ENCODE measurements at regions not wholly inside any gene's neighbourhood (a gene's known extent, or its start where the extent isn't known, plus 50 kb on each side); places are given as distances from the start of the nearest gene placed in this dataset.

DNA sequence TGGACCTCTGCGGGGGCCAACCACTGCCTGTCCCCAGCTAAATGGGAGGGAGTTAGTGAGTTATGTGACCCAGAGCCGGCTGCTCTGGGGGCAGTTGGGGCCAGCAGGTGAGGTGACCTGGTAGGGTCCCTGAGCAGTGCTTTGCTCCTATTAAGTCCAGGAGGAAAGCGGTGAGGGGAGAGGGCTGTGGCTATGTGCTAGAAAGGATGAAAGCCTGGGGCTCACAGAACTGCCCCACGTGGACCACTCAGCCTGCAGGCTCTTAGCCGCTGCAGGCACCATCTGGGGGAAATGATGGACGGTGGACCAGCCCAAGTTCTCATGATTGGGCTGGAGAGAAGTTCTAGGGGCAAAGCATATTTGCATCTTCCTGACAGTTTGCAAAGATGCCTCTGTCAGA lies 67.6 kb upstream of the ZNF536 start:
- Histone ChIP-seq H3K36me3 (ENCODE audit: insufficient read depth, low read depth, low read length) (no peaks in the 10 kb centered on the region), H3K27me3 (ENCODE audit: insufficient read depth, low read length) (no peaks in the 10 kb centered on the region), H3K4me3 (ENCODE audit: low read length) (no peak overlapping the region), H3K27ac (ENCODE audit: low read length) (no peak overlapping the region), H3K9ac (ENCODE audit: low read depth, low read length) (no peak overlapping the region), H3K4me1 (ENCODE audit: insufficient read depth, low read length) (no peaks in the 10 kb centered on the region), H3K9me3 (ENCODE audit: insufficient read depth, low read depth, low read length) (no peaks in the 10 kb centered on the region)

GRCh38 chr19:30305346-30306060 lies 66.7 kb upstream of the ZNF536 start:
- H3K27me3 ChIP-seq (ENCODE audit: insufficient read depth, low read length): no peaks in the 10 kb centered on the region
- no peaks in the 10 kb centered on the region for H3K36me3 ChIP-seq (ENCODE audit: insufficient read depth, low read depth, low read length)
- no peak overlapping the region for H3K4me3 ChIP-seq (ENCODE audit: low read length)
- no peaks in the 10 kb centered on the region for H3K9me3 ChIP-seq (ENCODE audit: insufficient read depth, low read depth, low read length)
- no peak overlapping the region for H3K27ac ChIP-seq (ENCODE audit: low read length)
- H3K4me1 ChIP-seq (ENCODE audit: insufficient read depth, low read length): no peaks in the 10 kb centered on the region
- no peak overlapping the region for H3K9ac ChIP-seq (ENCODE audit: low read depth, low read length)

DNA sequence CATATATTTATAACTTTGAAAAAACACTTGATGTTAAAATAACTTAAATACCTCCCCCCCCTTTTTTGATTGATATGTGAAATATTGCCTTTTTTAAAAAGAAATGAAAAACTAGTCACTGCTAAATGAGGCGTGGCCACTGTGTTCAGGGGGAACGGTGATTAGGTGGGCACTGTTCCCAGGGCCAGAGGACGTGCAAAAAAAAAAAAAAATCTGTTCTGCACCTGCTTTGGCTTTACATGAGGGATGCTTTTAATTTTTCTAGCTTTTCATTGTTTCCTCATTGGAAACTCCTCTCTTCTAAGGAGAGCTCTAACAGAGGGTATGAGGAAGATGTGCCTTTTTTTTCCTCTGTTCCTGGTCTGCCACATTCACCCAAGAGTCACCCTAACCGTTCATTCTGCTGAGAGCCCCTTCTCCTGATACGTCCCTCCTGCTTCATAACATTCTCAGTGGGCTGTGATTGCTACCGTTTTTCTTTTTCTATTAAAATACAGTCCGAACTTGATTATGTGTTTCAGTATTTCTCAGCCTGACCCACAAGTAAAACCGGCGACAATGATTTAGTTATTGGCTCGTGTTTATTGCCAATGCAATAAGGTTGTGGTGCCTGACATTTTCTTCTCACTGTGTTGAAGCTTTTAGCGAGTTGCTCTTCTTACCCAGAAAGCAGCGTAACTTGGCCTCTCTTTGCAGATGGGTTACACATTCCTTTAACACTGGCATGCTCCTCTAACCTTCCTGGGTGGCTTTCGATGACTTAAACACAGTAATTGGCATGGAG lies 64.8 kb upstream of the ZNF536 start:
- Histone ChIP-seq H3K4me1 (ENCODE audit: insufficient read depth, low read length) (no peaks in the 10 kb centered on the region), H3K27ac (ENCODE audit: low read length) (no peak overlapping the region), H3K9ac (ENCODE audit: low read depth, low read length) (no peak overlapping the region), H3K27me3 (ENCODE audit: insufficient read depth, low read length) (no peaks in the 10 kb centered on the region), H3K36me3 (ENCODE audit: insufficient read depth, low read depth, low read length) (no peaks in the 10 kb centered on the region), H3K4me3 (ENCODE audit: low read length) (no peak overlapping the region), H3K9me3 (ENCODE audit: insufficient read depth, low read depth, low read length) (no peaks in the 10 kb centered on the region)

DNA sequence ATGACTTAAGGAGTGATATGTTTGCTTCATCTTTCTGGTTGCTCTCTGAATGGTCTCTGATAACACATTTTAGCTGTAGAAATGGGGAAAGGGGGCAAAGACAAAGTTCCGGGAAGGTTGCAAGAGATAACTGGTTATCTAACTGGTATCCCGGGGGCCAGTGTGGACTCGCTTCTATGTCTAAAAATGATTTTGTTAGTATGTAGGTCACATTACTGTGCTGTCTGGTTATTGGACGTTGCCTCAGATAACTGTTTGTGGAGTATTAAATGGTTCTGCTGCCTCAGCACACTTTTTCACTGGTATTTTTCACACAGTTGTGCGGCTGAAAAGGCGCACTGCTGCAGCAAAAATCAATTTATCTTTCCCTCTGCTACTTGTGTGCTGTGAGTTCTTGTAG lies 63.0 kb upstream of the ZNF536 start:
- Histone ChIP-seq H3K4me1 (ENCODE audit: insufficient read depth, low read length) (no peaks in the 10 kb centered on the region), H3K9me3 (ENCODE audit: insufficient read depth, low read depth, low read length) (no peaks in the 10 kb centered on the region), H3K9ac (ENCODE audit: low read depth, low read length) (no peak overlapping the region), H3K4me3 (ENCODE audit: low read length) (no peak overlapping the region), H3K36me3 (ENCODE audit: insufficient read depth, low read depth, low read length) (no peaks in the 10 kb centered on the region), H3K27ac (ENCODE audit: low read length) (no peak overlapping the region), H3K27me3 (ENCODE audit: insufficient read depth, low read length) (no peaks in the 10 kb centered on the region)

DNA sequence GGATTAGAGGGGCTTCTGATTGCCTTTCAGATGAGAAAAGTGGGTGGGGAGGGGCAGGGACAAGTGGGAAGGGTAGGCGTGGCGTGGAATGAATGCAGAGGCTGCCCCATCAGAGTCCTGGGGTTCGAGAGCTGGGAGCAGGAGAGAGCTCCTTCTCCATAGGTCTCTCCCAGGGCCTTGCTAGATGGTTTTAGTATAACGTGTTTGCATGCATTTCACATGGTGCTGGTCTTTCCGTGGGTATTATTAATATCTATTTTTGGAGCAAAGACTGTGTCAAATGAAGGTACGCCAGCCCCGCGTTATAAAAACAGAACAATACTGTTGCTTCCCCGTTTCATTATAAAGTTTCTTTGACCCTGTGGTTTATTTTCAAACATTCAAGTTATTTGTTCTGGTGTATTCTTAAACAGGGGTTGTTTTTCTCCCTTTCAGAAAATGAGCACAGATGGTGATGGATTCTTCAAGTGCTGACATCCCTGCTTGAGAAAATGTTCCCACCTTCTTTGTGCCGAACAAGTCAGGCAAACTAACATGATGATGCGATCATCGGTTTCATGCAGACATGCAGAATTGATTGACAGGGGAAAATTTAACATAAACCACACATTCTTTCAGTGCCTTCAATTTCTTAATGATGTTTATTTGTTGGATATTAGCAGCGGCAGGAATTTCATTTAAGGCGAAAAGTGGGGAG lies 62.1 kb upstream of the ZNF536 start:
- no peaks in the 10 kb centered on the region for H3K4me1 ChIP-seq (ENCODE audit: insufficient read depth, low read length)

DNA sequence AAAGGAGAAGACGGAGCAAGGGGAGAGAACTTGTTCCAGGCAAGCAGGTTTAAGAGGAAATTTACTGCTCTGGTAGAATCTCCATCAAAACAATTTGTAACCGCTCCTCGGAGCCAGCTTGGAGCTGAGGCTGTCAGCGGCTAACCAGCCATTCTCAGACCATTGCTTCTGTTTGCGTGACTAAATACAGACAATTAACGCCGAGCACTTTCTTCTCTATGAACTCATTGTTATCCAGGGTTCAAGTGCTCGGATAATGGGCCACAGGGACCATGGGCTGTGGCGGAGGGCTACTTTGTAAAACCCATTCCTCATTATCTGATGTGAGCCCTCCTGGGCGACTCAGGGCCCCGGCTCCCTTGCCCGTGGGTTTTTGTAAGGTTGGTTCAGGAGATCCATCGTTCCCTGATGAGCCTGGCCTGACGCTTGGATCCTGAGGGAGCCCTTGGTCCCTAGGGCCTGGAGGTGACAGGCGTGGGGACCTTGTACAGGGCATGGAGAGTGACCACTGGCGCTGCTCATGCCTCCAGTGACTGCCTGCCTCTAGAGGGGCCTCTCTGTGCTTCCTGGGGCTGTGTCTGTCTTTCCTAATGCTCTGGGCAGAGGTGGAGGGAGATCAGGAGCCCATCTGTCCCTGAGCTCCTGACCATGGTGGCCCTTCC lies 61.5 kb upstream of the ZNF536 start:
- no peak overlapping the region for H3K9ac ChIP-seq (ENCODE audit: low read depth, low read length)
- no peak overlapping the region for H3K4me3 ChIP-seq (ENCODE audit: low read length)
- no peaks in the 10 kb centered on the region for H3K9me3 ChIP-seq (ENCODE audit: insufficient read depth, low read depth, low read length)
- H3K36me3 ChIP-seq (ENCODE audit: insufficient read depth, low read depth, low read length): no peaks in the 10 kb centered on the region
- no peak overlapping the region for H3K27ac ChIP-seq (ENCODE audit: low read length)
- H3K27me3 ChIP-seq (ENCODE audit: insufficient read depth, low read length): no peaks in the 10 kb centered on the region
- no peaks in the 10 kb centered on the region for H3K4me1 ChIP-seq (ENCODE audit: insufficient read depth, low read length)

More for the DNA sequence above, 62.1 kb upstream of the ZNF536 start:
- no peak overlapping the region for H3K27ac ChIP-seq (ENCODE audit: low read length)
- H3K27me3 ChIP-seq (ENCODE audit: insufficient read depth, low read length): no peaks in the 10 kb centered on the region
- H3K9me3 ChIP-seq (ENCODE audit: insufficient read depth, low read depth, low read length): no peaks in the 10 kb centered on the region
- no peak overlapping the region for H3K4me3 ChIP-seq (ENCODE audit: low read length)
- no peaks in the 10 kb centered on the region for H3K36me3 ChIP-seq (ENCODE audit: insufficient read depth, low read depth, low read length)
- H3K9ac ChIP-seq (ENCODE audit: low read depth, low read length): no peak overlapping the region

DNA sequence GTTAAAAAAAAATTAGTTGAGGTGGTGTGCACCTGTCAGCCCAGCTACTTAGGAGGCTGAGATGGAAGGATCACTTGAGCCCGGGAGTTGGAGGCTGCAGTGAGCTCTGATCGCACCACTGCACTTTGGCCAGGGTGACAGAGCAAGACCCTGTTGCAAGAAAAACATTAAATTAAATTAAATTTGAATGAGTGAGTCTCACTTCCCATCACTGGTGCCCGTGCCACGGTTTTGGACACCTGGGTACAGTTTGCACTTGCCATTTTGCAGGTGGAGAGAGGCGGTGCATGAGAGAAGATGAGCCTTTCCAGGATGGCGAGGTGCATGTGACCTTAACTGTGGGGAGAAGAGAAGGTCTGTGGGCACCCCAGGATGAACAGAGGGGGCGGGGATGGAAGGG lies 60.3 kb upstream of the ZNF536 start:
- Histone ChIP-seq H3K27me3 (ENCODE audit: insufficient read depth, low read length) (no peaks in the 10 kb centered on the region), H3K4me1 (ENCODE audit: insufficient read depth, low read length) (no peaks in the 10 kb centered on the region), H3K27ac (ENCODE audit: low read length) (no peak overlapping the region), H3K36me3 (ENCODE audit: insufficient read depth, low read depth, low read length) (no peaks in the 10 kb centered on the region), H3K4me3 (ENCODE audit: low read length) (no peak overlapping the region), H3K9me3 (ENCODE audit: insufficient read depth, low read depth, low read length) (no peaks in the 10 kb centered on the region), H3K9ac (ENCODE audit: low read depth, low read length) (no peak overlapping the region)

DNA sequence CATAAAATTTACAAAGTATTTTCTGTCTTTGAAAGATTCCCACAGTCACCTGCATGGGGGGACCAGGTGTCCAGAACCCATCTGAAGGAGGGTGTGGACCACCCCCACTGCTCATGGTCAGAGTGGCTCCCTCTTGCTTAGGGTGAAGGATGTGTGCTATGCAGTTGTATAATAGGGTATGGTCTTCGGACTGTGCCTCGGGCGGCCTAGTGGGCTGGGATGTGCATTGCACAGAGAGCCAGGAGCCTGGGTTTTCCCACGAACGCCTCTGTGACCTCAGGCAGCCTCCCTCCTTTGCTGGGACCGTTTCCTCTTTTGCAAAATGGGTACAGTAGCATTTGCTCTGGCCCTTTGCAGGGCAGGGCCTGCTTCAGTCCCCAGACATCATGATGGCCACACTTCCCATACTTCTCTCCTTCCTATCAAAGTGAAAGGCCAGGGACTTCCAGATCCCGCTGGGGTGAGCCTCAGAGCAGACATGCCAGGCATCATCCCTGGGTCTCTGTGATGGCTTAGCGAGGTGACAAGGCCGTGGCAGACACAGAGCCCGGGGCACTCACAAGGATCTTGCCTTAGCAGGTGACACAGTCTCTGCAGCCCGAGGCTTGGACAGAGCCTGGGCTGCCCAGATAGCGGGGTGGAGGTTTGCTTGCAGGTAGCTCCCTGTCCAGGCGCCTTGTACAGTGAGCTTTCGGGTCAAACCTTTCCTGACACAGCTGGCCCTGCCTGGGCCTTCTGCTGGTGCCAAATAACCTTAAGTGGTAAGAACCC lies 59.4 kb upstream of the ZNF536 start:
- Histone ChIP-seq H3K9ac (ENCODE audit: low read depth, low read length) (no peak overlapping the region), H3K27me3 (ENCODE audit: insufficient read depth, low read length) (no peaks in the 10 kb centered on the region)

GRCh38 chr19:30313353-30313750 lies 58.8 kb upstream of the ZNF536 start:
- Histone ChIP-seq H3K4me3 (ENCODE audit: low read length) (no peak overlapping the region), H3K36me3 (ENCODE audit: insufficient read depth, low read depth, low read length) (no peaks in the 10 kb centered on the region), H3K4me1 (ENCODE audit: insufficient read depth, low read length) (no peaks in the 10 kb centered on the region), H3K27me3 (ENCODE audit: insufficient read depth, low read length) (no peaks in the 10 kb centered on the region), H3K27ac (ENCODE audit: low read length) (no peak overlapping the region), H3K9ac (ENCODE audit: low read depth, low read length) (no peak overlapping the region), H3K9me3 (ENCODE audit: insufficient read depth, low read depth, low read length) (no peaks in the 10 kb centered on the region)

More for the DNA sequence above, 59.4 kb upstream of the ZNF536 start:
- H3K4me3 ChIP-seq (ENCODE audit: low read length): no peak overlapping the region
- no peaks in the 10 kb centered on the region for H3K9me3 ChIP-seq (ENCODE audit: insufficient read depth, low read depth, low read length)
- H3K36me3 ChIP-seq (ENCODE audit: insufficient read depth, low read depth, low read length): no peaks in the 10 kb centered on the region
- H3K27ac ChIP-seq (ENCODE audit: low read length): no peak overlapping the region
- H3K4me1 ChIP-seq (ENCODE audit: insufficient read depth, low read length): no peaks in the 10 kb centered on the region

GRCh38 chr19:30314056-30314804 lies 58.0 kb upstream of the ZNF536 start:
- no peaks in the 10 kb centered on the region for H3K36me3 ChIP-seq (ENCODE audit: insufficient read depth, low read depth, low read length)
- no peaks in the 10 kb centered on the region for H3K9me3 ChIP-seq (ENCODE audit: insufficient read depth, low read depth, low read length)
- H3K4me1 ChIP-seq (ENCODE audit: insufficient read depth, low read length): no peaks in the 10 kb centered on the region
- no peak overlapping the region for H3K27ac ChIP-seq (ENCODE audit: low read length)
- no peak overlapping the region for H3K9ac ChIP-seq (ENCODE audit: low read depth, low read length)
- H3K4me3 ChIP-seq (ENCODE audit: low read length): no peak overlapping the region
- H3K27me3 ChIP-seq (ENCODE audit: insufficient read depth, low read length): no peaks in the 10 kb centered on the region
